IMR-90 (cell line): ENCODE measurements at regions not wholly inside any gene's neighbourhood (a gene's known extent, or its start where the extent isn't known, plus 50 kb on each side); places are given as distances from the start of the nearest gene placed in this dataset.
"Not testable (repeated sequence)": the region's sequence is repeated elsewhere in the genome, so short reads cannot be mapped to it uniquely, and the experiment has no call there.

Experiments used
- CTCF ChIP-seq: conservative IDR thresholded peaks from 2 replicates; pipeline ENCODE4 v1.5.1; 2012; ENCODE audit warnings: mild to moderate bottlenecking, low read depth, low read length, improper control_type of control experiment
- POLR2A ChIP-seq: IDR thresholded peaks from 2 replicates; pipeline ENCODE4 v1.6.1; 2012; ENCODE audit warnings: mild to moderate bottlenecking, low read depth, low read length

- not testable (repeated sequence) for TF ChIP-seq POLR2A, CTCF
Observed at GRCh38 chr5:12667818-12668217, 763.6 kb upstream of the CTNND2 start.
